Pancreas (tissue), 10 donors: ENCODE measurements at regions not wholly inside any gene's neighbourhood (a gene's known extent, or its start where the extent isn't known, plus 50 kb on each side); places are given as distances from the start of the nearest gene placed in this dataset.
A peak's percentile ranks its signal among the peaks of the same experiment; 100 is the strongest.

Source experiments
- ATAC-seq, 4 donors: fragments of 200-7000 bp; cut with Tn5 transposase; one replicate each; pipeline versions ENCODE4 v1.8.0 to v1.9.1; 2020; ENCODE audit warnings: mild to moderate bottlenecking in 4 of 4, moderate library complexity in 4 of 4
- DNase-seq, 6 donors: peaks; one replicate each; pipeline ENCODE4 v3.0.0-alpha.2; 2020
- FAIRE-seq: peaks from 2 replicates; lab custom pipeline; 2012; peaks lifted over from hg19 to GRCh38; lab: Jason Lieb, UNC
- H3K27ac ChIP-seq, 4 donors: fragments of 200-600 bp; sonication (generic); 1 replicate in 3 of 4; 2 replicates in 1 of 4; pipeline versions ENCODE4 v1.5.0 to v1.8.0; 2020
- H3K27me3 ChIP-seq, 4 donors: fragments of 200-600 bp; one replicate each; pipeline ENCODE4 v1.8.0; 2021
- H3K36me3 ChIP-seq, 3 donors: fragments of 200-600 bp; sonication (generic) in 1 of 3; one replicate each; pipeline versions ENCODE4 v1.5.0 to v1.8.0; 2020 to 2021
- H3K4me1 ChIP-seq, 3 donors: fragments of 200-600 bp; one replicate each; pipeline ENCODE4 v1.8.0; 2021
- H3K4me3 ChIP-seq, 4 donors: fragments of 200-600 bp; sonication (generic) in 2 of 4; one replicate each; pipeline versions ENCODE4 v1.5.0 to v1.8.0; 2020 to 2021
- H3K9me3 ChIP-seq, 4 donors: fragments of 200-600 bp; one replicate each; pipeline ENCODE4 v1.8.0; 2021
- WGBS, 2 donors: extraction: QIAGEN DNeasy Blood & Tissue Kit; methylation state at CpG; one replicate each; pipeline ENCODE4 v1.1.7; 2013; 5-methylcytosine and 5-hydroxymethylcytosine counted together
- intact Hi-C, 3 donors: fragments of 100-400 bp; cut with DNase I; formaldehyde crosslinking; loops; one replicate each; pipeline versions ENCODE4 v1.11.1 to v1.14.2; 2022
- TF ChIP-seq, protein P1 (sequence below), 4 donors: fragments of 200-600 bp; sonication (generic) in 3 of 4; IDR thresholded peaks; one replicate each; pipeline versions ENCODE4 v1.5.0 to v1.8.0; 2021; ENCODE audit warnings: antibody characterized with exemption in 4 of 4
- donor health status: healthy with polysubstance abuse.
- donor health status: DM: no; HTN: no; CAD: no; lungs with moderate emphysema.
- donor health status: DM: no; HTN: no; CAD: no.
- donor health status: control.
- donor health status: control.
- donor health status: Bipolar disorder and iron deficiency.
- donor health status: DM: yes; HTN: yes; CAD: no.
- donor health status: DM: no; HTN: no; CAD: no.
- donor health status: DM: no; HTN: no; CAD: no.
- donor health status: DM: yes; HTN: yes; CAD: no.

DNA sequence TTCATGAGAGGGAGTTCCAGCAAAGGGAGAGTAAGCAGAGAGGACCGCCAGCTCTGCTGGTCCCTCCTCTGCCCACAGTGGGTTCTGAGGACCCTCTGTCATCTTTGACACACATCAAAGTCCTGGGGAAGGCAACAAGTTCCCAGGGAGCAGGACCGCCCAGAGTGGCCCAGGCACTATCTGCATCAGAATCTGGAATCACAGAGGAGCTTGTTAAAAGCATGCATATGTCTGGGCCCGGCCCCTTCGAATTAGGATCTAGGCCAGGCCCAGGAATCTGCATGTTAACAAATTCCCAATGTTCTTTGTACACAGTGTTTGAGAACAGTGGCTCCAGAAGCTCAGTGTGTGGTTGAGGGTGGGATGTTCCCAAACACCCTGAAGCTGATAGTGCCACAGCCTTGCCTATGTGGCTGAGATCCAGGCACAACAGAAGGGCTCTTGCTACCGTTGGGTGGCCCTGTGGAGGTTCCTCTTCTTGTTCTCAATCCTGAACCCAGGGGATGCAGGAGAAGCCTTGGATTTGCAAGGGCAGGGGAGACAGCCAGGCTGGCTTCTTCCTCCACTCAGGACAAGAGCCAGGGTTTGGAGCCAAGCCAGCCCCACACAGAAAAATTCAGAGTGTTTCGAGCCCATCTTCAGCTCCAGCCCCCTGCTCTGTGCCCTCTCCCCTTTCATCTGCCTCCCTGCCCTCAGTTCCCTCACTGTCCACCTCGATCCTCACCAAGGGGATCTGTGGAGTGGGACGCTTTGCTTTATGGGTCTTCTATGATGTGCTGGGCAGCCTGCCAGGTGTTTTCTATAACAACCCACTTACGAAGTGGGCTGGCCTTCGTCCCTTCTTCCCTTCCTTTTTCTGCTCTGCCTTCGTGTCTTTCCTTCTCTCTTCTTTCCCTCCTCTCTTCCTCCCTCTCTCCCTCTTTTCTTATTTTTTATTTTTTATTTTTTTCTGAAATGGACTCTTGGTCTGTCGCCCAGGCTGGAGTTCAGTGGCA is 129.0 kb upstream of the TMPRSS2 start:
- ATAC-seq (no peak), FAIRE-seq (no peak), DNase-seq (no peak)
- Histone ChIP-seq H3K9me3 (no peaks in the 10 kb centered on the region), H3K27ac (no peak overlapping the region), H3K4me1 (no peaks in the 10 kb centered on the region), H3K27me3 (no peaks in the 10 kb centered on the region), H3K4me3 (no peak overlapping the region), H3K36me3 (no peaks in the 10 kb centered on the region)
- WGBS, 2 donors: 76 to 83% methylated on average over 12 of the region's 12 CpGs
- intact Hi-C loops: no loop called here
- TF ChIP-seq, protein P1, sequence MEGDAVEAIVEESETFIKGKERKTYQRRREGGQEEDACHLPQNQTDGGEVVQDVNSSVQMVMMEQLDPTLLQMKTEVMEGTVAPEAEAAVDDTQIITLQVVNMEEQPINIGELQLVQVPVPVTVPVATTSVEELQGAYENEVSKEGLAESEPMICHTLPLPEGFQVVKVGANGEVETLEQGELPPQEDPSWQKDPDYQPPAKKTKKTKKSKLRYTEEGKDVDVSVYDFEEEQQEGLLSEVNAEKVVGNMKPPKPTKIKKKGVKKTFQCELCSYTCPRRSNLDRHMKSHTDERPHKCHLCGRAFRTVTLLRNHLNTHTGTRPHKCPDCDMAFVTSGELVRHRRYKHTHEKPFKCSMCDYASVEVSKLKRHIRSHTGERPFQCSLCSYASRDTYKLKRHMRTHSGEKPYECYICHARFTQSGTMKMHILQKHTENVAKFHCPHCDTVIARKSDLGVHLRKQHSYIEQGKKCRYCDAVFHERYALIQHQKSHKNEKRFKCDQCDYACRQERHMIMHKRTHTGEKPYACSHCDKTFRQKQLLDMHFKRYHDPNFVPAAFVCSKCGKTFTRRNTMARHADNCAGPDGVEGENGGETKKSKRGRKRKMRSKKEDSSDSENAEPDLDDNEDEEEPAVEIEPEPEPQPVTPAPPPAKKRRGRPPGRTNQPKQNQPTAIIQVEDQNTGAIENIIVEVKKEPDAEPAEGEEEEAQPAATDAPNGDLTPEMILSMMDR (IDR thresholded peaks at IDR 0.05): no peak

GRCh38 chr21:41635874-41636273 is 127.9 kb upstream of the TMPRSS2 start:
- Histone ChIP-seq H3K36me3 (no peaks in the 10 kb centered on the region), H3K4me1 (no peaks in the 10 kb centered on the region), H3K27me3 (no peaks in the 10 kb centered on the region), H3K9me3 (no peaks in the 10 kb centered on the region), H3K27ac (no peak overlapping the region), H3K4me3 (no peak overlapping the region)
- intact Hi-C loops: no loop called here
- ATAC-seq: no peak
- TF ChIP-seq, protein P1 (IDR thresholded peaks at IDR 0.05): no peak
- DNase-seq: no peak
- FAIRE-seq: no peak

- DNase-seq (no peak), ATAC-seq (no peak), FAIRE-seq (no peak)
- TF ChIP-seq, protein P1 (IDR thresholded peaks at IDR 0.05): no peak
- Histone ChIP-seq H3K27me3 (no peaks in the 10 kb centered on the region), H3K4me3 (no peak overlapping the region), H3K9me3 (no peaks in the 10 kb centered on the region), H3K36me3 (no peaks in the 10 kb centered on the region), H3K4me1 (no peaks in the 10 kb centered on the region), H3K27ac (no peak overlapping the region)
- 81 to 85% methylated on average over 9 of the region's 9 CpGs for WGBS, 2 donors
- intact Hi-C loops: no loop called here
Measured at GRCh38 chr21:41634858-41635257, 126.9 kb upstream of the TMPRSS2 start.

DNA sequence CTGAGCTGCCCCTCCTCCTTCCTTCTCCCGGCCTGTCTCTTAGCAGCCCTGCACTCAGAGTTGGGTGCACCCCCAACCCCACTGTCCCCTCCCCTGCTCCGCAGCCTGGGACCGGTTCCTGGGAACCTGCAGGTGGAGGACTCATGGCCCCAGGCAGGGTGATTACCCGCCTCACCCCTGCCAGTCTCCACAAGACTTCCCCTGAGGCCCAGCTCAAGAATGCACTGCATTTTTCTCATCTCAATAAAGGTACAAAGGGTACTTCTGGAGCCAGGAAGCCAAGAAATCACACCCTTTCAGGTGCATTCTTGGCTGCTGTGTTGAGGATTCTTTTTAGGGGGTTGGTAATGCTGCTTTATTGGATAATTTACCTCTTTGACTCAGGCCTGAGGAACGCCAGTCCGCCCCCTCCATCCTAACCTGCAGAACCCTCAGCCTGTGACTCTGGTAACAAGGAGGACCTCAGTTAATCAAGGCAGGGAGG is 126.3 kb upstream of the TMPRSS2 start:
- no peak for FAIRE-seq
- no peaks in the 10 kb centered on the region for H3K36me3 ChIP-seq
- intact Hi-C loops: no loop called here
- no peak overlapping the region for H3K4me3 ChIP-seq
- no peaks in the 10 kb centered on the region for H3K27me3 ChIP-seq
- H3K9me3 ChIP-seq: no peaks in the 10 kb centered on the region
- no peak for DNase-seq
- no peaks in the 10 kb centered on the region for H3K4me1 ChIP-seq
- TF ChIP-seq, protein P1 (IDR thresholded peaks at IDR 0.05): no peak
- peak in 3 of 4 donors; percentile 38 to 52 (median 45) for ATAC-seq
- no peak overlapping the region for H3K27ac ChIP-seq
- WGBS, 2 donors: 80 to 82% methylated on average over 6 of the region's 6 CpGs

DNA sequence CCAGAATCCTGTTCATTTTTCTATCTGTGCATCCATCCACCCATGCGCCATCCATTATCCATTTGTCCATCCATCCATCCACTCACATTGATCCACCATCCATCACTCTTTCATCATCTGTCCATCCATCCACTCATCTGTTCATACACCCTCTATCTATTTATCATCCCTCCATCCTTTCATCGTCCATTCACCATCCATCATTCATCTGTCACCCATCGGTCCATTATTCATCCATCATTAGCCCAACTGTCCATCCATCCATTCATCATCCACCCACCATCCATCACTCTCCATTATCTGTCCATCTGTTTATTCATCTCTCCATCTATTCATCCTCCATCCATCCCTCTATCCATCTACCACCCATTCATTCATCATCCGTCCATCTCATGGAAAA is 125.7 kb upstream of the TMPRSS2 start:
- H3K27me3 ChIP-seq: no peaks in the 10 kb centered on the region
- ATAC-seq (no peak), FAIRE-seq (no peak), DNase-seq (no peak)
- TF ChIP-seq, protein P1 (IDR thresholded peaks at IDR 0.05): no peak
- H3K27ac ChIP-seq: no peak overlapping the region
- H3K4me3 ChIP-seq: no peak overlapping the region
- H3K36me3 ChIP-seq: no peaks in the 10 kb centered on the region
- no peaks in the 10 kb centered on the region for H3K4me1 ChIP-seq
- no peaks in the 10 kb centered on the region for H3K9me3 ChIP-seq
- WGBS, 2 donors: 75 to 83% methylated on average over 4 of the region's 4 CpGs
- intact Hi-C loops: no loop called here
